GM18499 (cell line): ENCODE measurements at regions not wholly inside any gene's neighbourhood (a gene's known extent, or its start where the extent isn't known, plus 50 kb on each side); places are given as distances from the start of the nearest gene placed in this dataset.
A peak's percentile ranks its signal among the peaks of the same experiment; 100 is the strongest.

Experiments used
- ATAC-seq: cut with Tn5 transposase; IDR thresholded peaks from one replicate; pipeline ENCODE4 v1.9.1; 2021; ENCODE audit warnings: moderate number of reproducible peaks; ENCODE audit not compliant: insufficient read depth, unreplicated experiment

- no peak for ATAC-seq
Measured at GRCh38 chr13:77480066-77480465, 55.4 kb upstream of the SCEL start.

- ATAC-seq = no peak
Measured at GRCh38 chr13:77479326-77479725, 56.2 kb upstream of the SCEL start.

DNA sequence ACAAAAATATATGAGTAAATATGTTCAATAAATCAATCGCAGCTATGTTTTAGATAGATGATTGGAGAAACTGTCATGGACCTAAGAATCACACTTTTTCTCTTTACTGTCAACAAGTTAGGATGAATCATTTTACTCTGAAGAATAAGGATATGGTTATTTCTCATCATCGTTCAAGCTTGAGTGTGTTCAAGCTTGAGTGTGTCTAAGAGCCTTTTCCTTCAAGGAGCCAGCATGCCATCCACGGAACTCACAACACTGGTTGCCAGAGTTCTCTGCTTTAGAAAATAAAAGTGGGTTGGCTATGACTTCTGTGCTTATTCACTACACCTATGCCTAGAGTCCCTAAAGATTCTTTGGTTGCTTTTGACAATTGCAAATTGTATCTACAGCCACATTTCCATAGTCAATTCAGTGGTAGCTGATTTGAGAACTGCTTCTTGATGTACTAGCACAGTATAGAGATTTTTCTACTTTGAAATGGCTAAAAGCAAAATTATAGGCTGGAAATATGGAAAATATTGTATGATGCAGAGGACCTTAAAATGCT lies 58.1 kb upstream of the SCEL start:
- no peak for ATAC-seq

DNA sequence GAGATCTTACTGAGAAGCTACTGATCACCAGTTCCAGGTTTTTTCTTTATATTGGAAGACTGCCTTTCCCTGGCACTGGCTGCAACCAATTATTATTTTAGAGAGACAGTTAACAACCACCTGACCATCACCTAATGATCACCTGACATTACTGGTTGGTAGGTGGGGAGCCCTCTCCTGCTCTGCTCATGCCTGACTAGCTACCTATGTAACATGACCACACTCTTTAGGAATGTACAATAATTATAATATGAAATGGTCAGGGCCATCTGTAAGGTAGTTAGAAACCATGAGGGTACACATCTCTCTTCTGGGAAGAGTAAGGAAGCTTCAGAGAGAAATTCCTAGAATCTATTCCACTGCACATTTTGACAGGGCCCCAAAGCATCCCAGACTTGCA lies 59.0 kb upstream of the SCEL start:
- no peak for ATAC-seq

GRCh38 chr13:77475345-77476084 lies 60.0 kb upstream of the SCEL start:
- no peak for ATAC-seq

DNA sequence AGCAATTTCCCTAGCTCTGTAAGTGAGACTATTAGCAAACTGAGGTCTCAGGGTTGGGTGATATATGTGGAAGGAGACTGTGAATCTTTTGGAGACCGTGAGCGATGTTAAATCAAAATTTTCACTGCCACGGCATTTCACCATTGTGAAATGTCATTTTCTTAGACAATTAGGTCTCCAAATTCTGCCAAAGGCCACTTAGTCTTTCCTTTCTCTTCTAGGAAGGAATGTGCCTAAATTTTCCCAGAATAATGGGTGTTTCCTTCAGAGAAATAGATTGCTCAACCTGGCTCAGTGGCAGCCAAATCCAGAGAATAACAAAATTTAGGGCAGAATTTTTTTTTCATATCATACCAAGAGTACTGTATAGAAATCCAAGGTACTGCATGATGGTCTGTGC lies 64.5 kb upstream of the SCEL start:
- no peak for ATAC-seq

- no peak for ATAC-seq
Measured at GRCh38 chr13:77466753-77467422, 68.6 kb upstream of the SCEL start.

- no peak for ATAC-seq
Measured at GRCh38 chr13:77465603-77466195, 69.8 kb upstream of the SCEL start.

GRCh38 chr13:77460195-77460594 lies 75.3 kb upstream of the SCEL start:
- peak; percentile 73 for ATAC-seq

GRCh38 chr13:77459592-77459991 lies 75.9 kb upstream of the SCEL start:
- ATAC-seq = no peak

DNA sequence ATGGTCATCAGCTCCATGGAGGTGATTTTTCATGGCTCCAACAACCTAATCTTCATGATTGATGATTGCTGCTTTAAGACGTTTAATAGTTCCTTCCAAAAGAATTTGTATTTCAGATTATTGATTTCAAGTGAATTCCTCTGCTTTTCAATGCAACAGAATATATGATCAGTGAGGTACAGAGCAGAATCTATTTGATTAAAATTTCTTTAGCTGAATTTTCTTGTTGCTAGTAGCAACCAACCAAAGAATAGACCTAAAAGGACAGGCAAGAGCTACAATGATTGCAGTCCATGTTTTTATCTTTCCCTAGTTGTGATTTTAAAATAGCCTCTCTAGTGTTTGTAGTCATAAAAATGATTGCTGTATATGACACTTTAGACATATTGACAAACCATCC lies 76.8 kb upstream of the SCEL start:
- no peak for ATAC-seq

DNA sequence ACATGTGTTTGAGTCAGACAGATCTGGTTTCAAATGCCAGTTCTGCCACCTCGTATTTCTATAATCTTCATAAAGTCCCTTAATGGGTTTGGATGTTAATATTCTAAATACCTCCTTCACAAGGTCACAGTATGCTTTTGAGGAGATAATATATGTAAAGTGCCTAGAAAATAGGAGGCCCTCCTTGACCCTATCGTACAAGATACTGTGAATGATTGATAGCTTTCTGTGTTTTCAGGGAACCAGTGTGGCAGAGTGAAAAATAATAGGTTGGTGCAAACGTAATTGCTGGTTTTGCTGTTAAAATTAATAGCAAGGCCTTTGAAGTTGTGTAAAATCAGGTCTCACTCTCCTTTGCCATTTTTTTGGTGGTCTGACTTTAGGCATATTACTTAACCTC lies 77.5 kb upstream of the SCEL start:
- ATAC-seq = no peak

DNA sequence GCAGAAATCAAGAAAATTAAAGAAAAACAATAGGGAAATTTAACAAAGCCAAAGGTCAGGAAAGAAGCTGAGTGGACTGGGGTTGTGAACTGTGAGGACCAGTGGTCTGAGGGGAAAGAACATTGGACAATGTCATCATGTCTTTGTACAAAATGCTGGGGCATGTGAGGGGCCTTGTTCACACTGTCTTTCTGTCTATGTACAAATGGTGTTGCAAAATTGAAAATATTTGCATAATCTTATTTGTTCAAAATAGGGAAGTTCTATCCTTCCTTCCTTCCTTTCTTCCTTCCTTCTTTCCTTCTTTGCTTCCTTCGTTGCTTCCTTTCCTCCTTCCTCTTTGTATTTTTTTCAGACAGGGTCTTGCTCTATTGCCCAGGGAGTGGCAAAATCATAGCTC lies 79.2 kb upstream of the SCEL start:
- ATAC-seq = no peak

GRCh38 chr13:77449265-77449664 lies 86.2 kb upstream of the SCEL start:
- ATAC-seq = no peak

- no peak for ATAC-seq
Measured at GRCh38 chr13:77448689-77449088, 86.8 kb upstream of the SCEL start.

DNA sequence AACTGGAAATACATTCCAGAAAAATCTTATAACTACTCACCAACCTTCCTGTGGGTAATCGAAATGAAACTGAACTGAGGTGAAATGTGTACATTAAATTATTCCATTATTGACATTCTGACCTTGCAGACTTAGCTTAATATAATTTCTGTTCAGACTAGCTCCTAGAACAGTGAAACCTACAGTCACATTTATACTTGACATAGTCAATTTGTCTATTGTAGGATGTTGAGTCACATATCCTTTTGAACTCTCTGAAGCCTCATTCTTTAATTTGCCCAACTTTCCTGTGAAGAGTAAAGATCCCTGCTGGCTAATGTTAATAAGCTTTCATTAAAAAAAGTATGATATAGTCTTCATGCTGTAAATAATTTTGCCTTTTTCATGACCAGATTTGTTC lies 92.0 kb upstream of the SCEL start:
- ATAC-seq = no peak

- ATAC-seq = no peak
Measured at GRCh38 chr13:77437267-77437666, 98.2 kb upstream of the SCEL start.

DNA sequence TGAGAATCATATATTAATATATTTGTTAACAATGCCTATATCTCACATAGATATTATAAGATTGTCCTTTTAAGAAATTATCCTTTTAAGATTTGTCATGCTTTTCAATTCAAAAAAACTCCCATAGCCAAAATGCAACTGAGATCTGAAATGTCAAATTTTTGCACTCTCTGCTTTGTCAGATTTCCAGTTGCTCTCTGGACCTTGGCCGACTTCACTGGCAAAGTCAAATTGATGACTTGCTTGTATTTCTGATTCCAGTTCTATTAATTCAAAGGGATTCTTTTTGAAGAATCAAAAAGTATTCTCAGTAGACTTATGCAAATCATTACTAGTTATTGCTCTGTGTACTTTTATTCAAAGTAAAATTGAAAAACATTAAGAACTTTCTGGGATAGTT lies 101.2 kb upstream of the SCEL start:
- no peak for ATAC-seq

DNA sequence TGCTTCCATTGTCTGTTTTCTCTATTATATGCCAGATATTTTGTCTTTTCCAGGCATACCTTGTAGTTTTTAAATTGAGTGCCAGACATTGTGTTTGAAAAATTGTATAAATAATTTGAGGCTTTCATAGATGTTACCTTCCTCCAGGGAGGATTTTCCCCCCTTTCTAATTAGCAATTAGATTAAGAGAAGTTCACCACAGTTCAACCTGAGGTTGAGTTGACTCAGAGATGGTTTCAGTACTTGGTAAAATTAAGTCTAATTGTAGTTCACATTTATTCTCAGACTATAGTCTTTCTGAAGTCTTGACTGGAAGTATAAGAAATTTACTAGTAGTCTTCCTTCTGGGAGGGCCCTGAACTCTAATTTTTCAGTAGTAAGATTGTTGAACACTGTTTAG lies 104.1 kb upstream of the SCEL start:
- ATAC-seq = no peak

- peak; percentile 38 for ATAC-seq
Measured at GRCh38 chr13:77430377-77430951, 103.6 kb upstream of the MYCBP2 start.
